K562 (cell line): ENCODE measurements at regions not wholly inside any gene's neighbourhood (a gene's known extent, or its start where the extent isn't known, plus 50 kb on each side); places are given as distances from the start of the nearest gene placed in this dataset.

Experiments used
- ARHGAP35 ChIP-seq: fragments of 450-650 bp; IDR thresholded peaks from 2 replicates; pipeline ENCODE4 v1.6.1; 2018; ENCODE audit not compliant: partially characterized antibody
- LCOR ChIP-seq: sonication (generic); formaldehyde crosslinking; IDR thresholded peaks from 2 replicates; pipeline ENCODE4 v1.8.0; 2022; ENCODE audit warnings: mild to moderate bottlenecking, missing genetic modification reagents
- MTF1 ChIP-seq: fragments of 250-450 bp; sonication (Bioruptor Pico); IDR thresholded peaks from 2 replicates; pipeline ENCODE4 v1.9.0; 2021; ENCODE audit warnings: moderate library complexity, mild to moderate bottlenecking, inconsistent platforms, borderline replicate concordance
- POLR2AphosphoS2 ChIP-seq: IDR thresholded peaks from 2 replicates; pipeline ENCODE4 v1.6.1; 2012; ENCODE audit warnings: low read length, improper control_type of control experiment
- RREB1 ChIP-seq: fragments of 250-450 bp; sonication (Bioruptor Pico); IDR thresholded peaks from 2 replicates; pipeline ENCODE4 v1.4.0; 2020
- SMARCE1 ChIP-seq: fragments of 450-650 bp; IDR thresholded peaks from 2 replicates; pipeline ENCODE4 v1.7.1; 2016; ENCODE audit warnings: mild to moderate bottlenecking
- TF ChIP-seq, protein P1 (sequence below): fragments of 450-650 bp; IDR thresholded peaks from 2 replicates; pipeline ENCODE4 v1.6.1; 2016
- TF ChIP-seq, protein P2 (sequence below): fragments of 250-450 bp; sonication (Bioruptor Pico); IDR thresholded peaks from 2 replicates; pipeline ENCODE4 v1.8.0; 2022; ENCODE audit warnings: inconsistent platforms, mild to moderate bottlenecking, moderate library complexity, borderline replicate concordance

- TF ChIP-seq RREB1 (CRISPR knock-in tag) = no peak
- TF ChIP-seq LCOR (CRISPR knock-in tag) = no peak
- TF ChIP-seq ARHGAP35 = no peak
- no peak for TF ChIP-seq SMARCE1
- TF ChIP-seq, protein P1, sequence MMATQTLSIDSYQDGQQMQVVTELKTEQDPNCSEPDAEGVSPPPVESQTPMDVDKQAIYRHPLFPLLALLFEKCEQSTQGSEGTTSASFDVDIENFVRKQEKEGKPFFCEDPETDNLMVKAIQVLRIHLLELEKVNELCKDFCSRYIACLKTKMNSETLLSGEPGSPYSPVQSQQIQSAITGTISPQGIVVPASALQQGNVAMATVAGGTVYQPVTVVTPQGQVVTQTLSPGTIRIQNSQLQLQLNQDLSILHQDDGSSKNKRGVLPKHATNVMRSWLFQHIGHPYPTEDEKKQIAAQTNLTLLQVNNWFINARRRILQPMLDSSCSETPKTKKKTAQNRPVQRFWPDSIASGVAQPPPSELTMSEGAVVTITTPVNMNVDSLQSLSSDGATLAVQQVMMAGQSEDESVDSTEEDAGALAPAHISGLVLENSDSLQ = no peak
- no peak for TF ChIP-seq POLR2AphosphoS2
- TF ChIP-seq MTF1 (CRISPR knock-in tag) = no peak
- TF ChIP-seq, protein P2, sequence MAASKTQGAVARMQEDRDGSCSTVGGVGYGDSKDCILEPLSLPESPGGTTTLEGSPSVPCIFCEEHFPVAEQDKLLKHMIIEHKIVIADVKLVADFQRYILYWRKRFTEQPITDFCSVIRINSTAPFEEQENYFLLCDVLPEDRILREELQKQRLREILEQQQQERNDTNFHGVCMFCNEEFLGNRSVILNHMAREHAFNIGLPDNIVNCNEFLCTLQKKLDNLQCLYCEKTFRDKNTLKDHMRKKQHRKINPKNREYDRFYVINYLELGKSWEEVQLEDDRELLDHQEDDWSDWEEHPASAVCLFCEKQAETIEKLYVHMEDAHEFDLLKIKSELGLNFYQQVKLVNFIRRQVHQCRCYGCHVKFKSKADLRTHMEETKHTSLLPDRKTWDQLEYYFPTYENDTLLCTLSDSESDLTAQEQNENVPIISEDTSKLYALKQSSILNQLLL = no peak
These were observed 553.6 kb upstream of the GHITM start (continued) for GRCh38 chr10:83585686-83586085.
